ENCODE measurements at regions not wholly inside any gene's neighbourhood (a gene's known extent, or its start where the extent isn't known, plus 50 kb on each side); places are given as distances from the start of the nearest gene placed in this dataset.

GRCh38 chr15:37701230-37701629 lies 233.2 kb upstream of the TMCO5A start:
- TF ChIP-seq CTCF (IDR thresholded peaks at IDR 0.05) (no peak), POLR2A (IDR thresholded peaks at IDR 0.05) (no peak)
- intact Hi-C loops (cut with DNase I; ENCODE audit: low total_unique reads): no loop called here
- DNase-seq (ENCODE audit: low spot score in 2 of 2): no peak
- 90 to 94% methylated on average over 1 of the region's 1 CpG for WGBS, 2 donors
- no peak overlapping the region for H3K4me3 ChIP-seq (ENCODE audit: low read depth, poor library complexity, severe bottlenecking)

- TF ChIP-seq POLR2A (IDR thresholded peaks at IDR 0.05): no peak
- TF ChIP-seq CTCF (IDR thresholded peaks at IDR 0.05): no peak
- intact Hi-C loops (cut with DNase I; ENCODE audit: low total_unique reads): no loop called here
- no peak for DNase-seq (ENCODE audit: low spot score in 2 of 2)
- 83% methylated on average over 1 of the region's 1 CpG for WGBS, 2 donors
- H3K4me3 ChIP-seq (ENCODE audit: low read depth, poor library complexity, severe bottlenecking): no peak overlapping the region
These were observed 224.8 kb upstream of the TMCO5A start for GRCh38 chr15:37709669-37710068.

- no peak for TF ChIP-seq CTCF (IDR thresholded peaks at IDR 0.05)
- TF ChIP-seq POLR2A (IDR thresholded peaks at IDR 0.05): no peak
- no peak overlapping the region for H3K4me3 ChIP-seq (ENCODE audit: low read depth, poor library complexity, severe bottlenecking)
- DNase-seq (ENCODE audit: low spot score in 2 of 2): no peak
- WGBS, 2 donors: 69 to 89% methylated on average over 1 of the region's 1 CpG
- intact Hi-C loops (cut with DNase I; ENCODE audit: low total_unique reads): loop anchor here (5.0 kb wide), 1 partner anchor 1233 kb away; no protein-coding TSS in a partner anchor
These were observed 219.3 kb upstream of the TMCO5A start for GRCh38 chr15:37715101-37715500.

GRCh38 chr15:37720267-37720666 lies 214.2 kb upstream of the TMCO5A start:
- intact Hi-C loops (cut with DNase I; ENCODE audit: low total_unique reads): no loop called here
- no peak for TF ChIP-seq POLR2A (IDR thresholded peaks at IDR 0.05)
- no peak for TF ChIP-seq CTCF (IDR thresholded peaks at IDR 0.05)
- 78 to 87% methylated on average over 9 of the region's 9 CpGs for WGBS, 2 donors
- no peak overlapping the region for H3K4me3 ChIP-seq (ENCODE audit: low read depth, poor library complexity, severe bottlenecking)
- no peak for DNase-seq (ENCODE audit: low spot score in 2 of 2)

GRCh38 chr15:37731146-37731746 lies 203.2 kb upstream of the TMCO5A start:
- no peak for DNase-seq (ENCODE audit: low spot score in 2 of 2)
- 74 to 84% methylated on average over 5 of the region's 5 CpGs for WGBS, 2 donors
- no peak overlapping the region for H3K4me3 ChIP-seq (ENCODE audit: low read depth, poor library complexity, severe bottlenecking)
- no peak for TF ChIP-seq CTCF (IDR thresholded peaks at IDR 0.05)
- TF ChIP-seq POLR2A (IDR thresholded peaks at IDR 0.05): no peak
- intact Hi-C loops (cut with DNase I; ENCODE audit: low total_unique reads): no loop called here

GRCh38 chr15:37733628-37734027 lies 200.8 kb upstream of the TMCO5A start:
- TF ChIP-seq POLR2A (IDR thresholded peaks at IDR 0.05) (no peak), CTCF (IDR thresholded peaks at IDR 0.05) (no peak)
- no peak overlapping the region for H3K4me3 ChIP-seq (ENCODE audit: low read depth, poor library complexity, severe bottlenecking)
- WGBS, 2 donors: 91 to 92% methylated on average over 5 of the region's 5 CpGs
- DNase-seq (ENCODE audit: low spot score in 2 of 2): no peak
- intact Hi-C loops (cut with DNase I; ENCODE audit: low total_unique reads): no loop called here

Data from lower leg skin (tissue), 4 donors.